ENCODE measurements at regions not wholly inside any gene's neighbourhood (a gene's known extent, or its start where the extent isn't known, plus 50 kb on each side); places are given as distances from the start of the nearest gene placed in this dataset.

- DNase-seq (ENCODE audit: low read depth) = no peak
- no peak overlapping the region for H3K4me3 ChIP-seq (ENCODE audit: control insufficient read depth, low read depth, low read length)
- TF ChIP-seq, protein P1, sequence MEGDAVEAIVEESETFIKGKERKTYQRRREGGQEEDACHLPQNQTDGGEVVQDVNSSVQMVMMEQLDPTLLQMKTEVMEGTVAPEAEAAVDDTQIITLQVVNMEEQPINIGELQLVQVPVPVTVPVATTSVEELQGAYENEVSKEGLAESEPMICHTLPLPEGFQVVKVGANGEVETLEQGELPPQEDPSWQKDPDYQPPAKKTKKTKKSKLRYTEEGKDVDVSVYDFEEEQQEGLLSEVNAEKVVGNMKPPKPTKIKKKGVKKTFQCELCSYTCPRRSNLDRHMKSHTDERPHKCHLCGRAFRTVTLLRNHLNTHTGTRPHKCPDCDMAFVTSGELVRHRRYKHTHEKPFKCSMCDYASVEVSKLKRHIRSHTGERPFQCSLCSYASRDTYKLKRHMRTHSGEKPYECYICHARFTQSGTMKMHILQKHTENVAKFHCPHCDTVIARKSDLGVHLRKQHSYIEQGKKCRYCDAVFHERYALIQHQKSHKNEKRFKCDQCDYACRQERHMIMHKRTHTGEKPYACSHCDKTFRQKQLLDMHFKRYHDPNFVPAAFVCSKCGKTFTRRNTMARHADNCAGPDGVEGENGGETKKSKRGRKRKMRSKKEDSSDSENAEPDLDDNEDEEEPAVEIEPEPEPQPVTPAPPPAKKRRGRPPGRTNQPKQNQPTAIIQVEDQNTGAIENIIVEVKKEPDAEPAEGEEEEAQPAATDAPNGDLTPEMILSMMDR (conservative IDR thresholded peaks at IDR 0.05; ENCODE audit: control insufficient read depth, insufficient read depth, low read depth, low read length) = no peak
These were observed 411.1 kb downstream of the SOX2 start for GRCh38 chr3:182122779-182123178.

DNA sequence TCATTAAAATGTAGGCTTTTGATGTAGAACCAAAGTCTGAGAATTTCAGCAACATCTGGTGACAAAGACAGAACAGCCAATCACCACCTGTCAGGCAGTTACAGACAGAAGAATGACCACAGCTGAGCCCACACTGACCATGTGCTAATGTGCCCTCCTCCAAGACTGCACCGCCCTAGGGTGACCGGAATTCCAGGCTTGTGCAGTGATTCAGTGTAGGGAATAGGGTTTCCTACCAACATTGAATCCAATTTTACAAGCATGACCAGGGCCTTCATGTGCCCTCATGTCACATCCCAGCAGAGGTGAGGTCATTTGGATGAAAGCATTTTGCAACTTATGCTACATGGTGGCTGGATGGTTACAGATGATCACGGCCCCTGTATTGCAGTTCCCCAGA lies 412.5 kb downstream of the SOX2 start:
- TF ChIP-seq, protein P1 (conservative IDR thresholded peaks at IDR 0.05; ENCODE audit: control insufficient read depth, insufficient read depth, low read depth, low read length) = no peak
- DNase-seq (ENCODE audit: low read depth) = no peak

DNA sequence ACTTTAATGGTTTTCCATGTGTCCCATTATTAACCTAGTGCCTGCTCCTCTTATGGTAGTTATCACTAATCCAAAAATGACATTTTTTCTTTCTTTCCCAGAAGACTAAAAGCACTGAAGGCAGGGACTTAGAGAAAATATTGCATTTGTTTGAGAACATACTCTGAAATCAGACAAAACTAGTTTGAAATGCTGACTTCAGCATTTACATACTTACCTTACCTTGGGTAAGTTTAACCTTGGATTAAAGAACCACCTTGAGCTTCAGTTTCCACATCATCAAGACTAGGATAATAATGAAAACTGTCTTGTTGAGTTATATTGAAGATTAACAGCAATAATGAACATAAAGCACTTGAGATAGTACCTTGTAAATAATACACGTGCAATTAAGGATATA lies 413.0 kb downstream of the SOX2 start:
- TF ChIP-seq, protein P1 (conservative IDR thresholded peaks at IDR 0.05; ENCODE audit: control insufficient read depth, insufficient read depth, low read depth, low read length) = no peak
- no peak overlapping the region for H3K4me3 ChIP-seq (ENCODE audit: control insufficient read depth, low read depth, low read length)
- no peak for DNase-seq (ENCODE audit: low read depth)

More for the DNA sequence above, 412.5 kb downstream of the SOX2 start:
- no peak overlapping the region for H3K4me3 ChIP-seq (ENCODE audit: control insufficient read depth, low read depth, low read length)

GRCh38 chr3:182129740-182130139 lies 418.0 kb downstream of the SOX2 start:
- TF ChIP-seq, protein P1 (conservative IDR thresholded peaks at IDR 0.05; ENCODE audit: control insufficient read depth, insufficient read depth, low read depth, low read length) = no peak
- no peak overlapping the region for H3K4me3 ChIP-seq (ENCODE audit: control insufficient read depth, low read depth, low read length)
- no peak for DNase-seq (ENCODE audit: low read depth)

DNA sequence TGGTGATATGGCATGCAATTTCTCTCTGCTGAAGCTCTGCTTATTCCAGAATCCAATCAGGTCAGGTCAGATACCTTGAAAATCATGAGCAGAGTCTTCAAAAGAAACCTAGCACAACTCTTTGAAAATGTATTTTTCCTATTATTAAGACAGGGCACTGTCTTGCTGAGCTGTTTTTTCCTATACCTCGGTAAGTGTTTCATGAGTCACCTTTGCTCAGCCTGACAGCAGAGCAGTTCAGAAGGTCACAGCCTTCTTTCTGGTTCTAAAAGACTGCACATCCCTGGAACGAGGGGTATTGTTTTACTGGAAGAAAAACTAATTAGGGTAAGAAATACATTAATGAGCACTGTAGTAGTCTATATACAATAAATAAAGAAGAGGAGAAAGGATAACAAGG lies 422.0 kb downstream of the SOX2 start:
- no peak overlapping the region for H3K4me3 ChIP-seq (ENCODE audit: control insufficient read depth, low read depth, low read length)
- TF ChIP-seq, protein P1 (conservative IDR thresholded peaks at IDR 0.05; ENCODE audit: control insufficient read depth, insufficient read depth, low read depth, low read length) = no peak

GRCh38 chr3:182135056-182135455 lies 423.3 kb downstream of the SOX2 start:
- TF ChIP-seq, protein P1 (conservative IDR thresholded peaks at IDR 0.05; ENCODE audit: control insufficient read depth, insufficient read depth, low read depth, low read length) = no peak
- no peak overlapping the region for H3K4me3 ChIP-seq (ENCODE audit: control insufficient read depth, low read depth, low read length)
- no peak for DNase-seq (ENCODE audit: low read depth)

More for the DNA sequence above, 422.0 kb downstream of the SOX2 start:
- no peak for DNase-seq (ENCODE audit: low read depth)

All from fibroblast of mammary gland (primary cell).